ENCODE measurements at regions not wholly inside any gene's neighbourhood (a gene's known extent, or its start where the extent isn't known, plus 50 kb on each side); places are given as distances from the start of the nearest gene placed in this dataset.

GRCh38 chrX:80216086-80216485 lies 201.5 kb downstream of the TBX22 start (continued):
- TF ChIP-seq ZBTB17 (tag by site-specific recombination; IDR thresholded peaks at IDR 0.05) (no peak), BCL11A (tag by site-specific recombination; IDR thresholded peaks at IDR 0.05; ENCODE audit: low read depth) (no peak), IKZF3 (tag by site-specific recombination; IDR thresholded peaks at IDR 0.05) (no peak), ZNF354C (tag by site-specific recombination; IDR thresholded peaks at IDR 0.05; ENCODE audit: borderline replicate concordance, low read depth) (no peak), ZNF433 (tag by site-specific recombination; IDR thresholded peaks at IDR 0.05; ENCODE audit: low read depth) (no peak), ZNF660 (tag by site-specific recombination; IDR thresholded peaks at IDR 0.05) (no peak), ZNF658 (tag by site-specific recombination; IDR thresholded peaks at IDR 0.05) (no peak), ZNF561 (tag by site-specific recombination; IDR thresholded peaks at IDR 0.05; ENCODE audit: borderline replicate concordance) (no peak), ZNF596 (tag by site-specific recombination; IDR thresholded peaks at IDR 0.05) (no peak), KLF9 (tag by site-specific recombination; IDR thresholded peaks at IDR 0.05; ENCODE audit: low read depth) (no peak), ZNF133 (tag by site-specific recombination; IDR thresholded peaks at IDR 0.05) (no peak), GLI4 (tag by site-specific recombination; IDR thresholded peaks at IDR 0.05) (no peak)

GRCh38 chrX:80223982-80224579 lies 196.2 kb upstream of the TENT5D start:
- Histone ChIP-seq H3K27ac (ENCODE audit: extremely low read depth, low read depth, low read length) (no peak overlapping the region), H3K9me3 (ENCODE audit: control insufficient read depth, insufficient read depth, low read depth, low read length) (peaks cover 3% of the 10 kb centered on the region; the same call in 1 of the 2 replicates), H3K36me3 (ENCODE audit: control insufficient read depth in 2 of 2, insufficient read depth in 1 of 2, low read length in 2 of 2) (no peaks in the 10 kb centered on the region), H3K4me1 (ENCODE audit: control insufficient read depth, insufficient read depth, low read length) (no peaks in the 10 kb centered on the region), H3K4me3 (ENCODE audit: low read depth, low read length) (no peak overlapping the region)
- ChIA-PET CTCF (interaction anchor here (0.7 kb wide), 1 partner anchor 81 kb away, joined by 3 read pairs; no protein-coding TSS in a partner anchor), POLR2A (no interaction called here)
- TF ChIP-seq ZNF555 (tag by site-specific recombination; conservative IDR thresholded peaks at IDR 0.05) (no peak), ZNF529 (tag by site-specific recombination; IDR thresholded peaks at IDR 0.05; ENCODE audit: insufficient replicate concordance) (no peak), HOXA7 (CRISPR knock-in tag; IDR thresholded peaks at IDR 0.05; ENCODE audit: borderline replicate concordance) (no peak), ZNF311 (tag by site-specific recombination; IDR thresholded peaks at IDR 0.05; ENCODE audit: borderline replicate concordance) (no peak), IKZF3 (tag by site-specific recombination; IDR thresholded peaks at IDR 0.05) (no peak), ZNF138 (tag by site-specific recombination; IDR thresholded peaks at IDR 0.05; ENCODE audit: borderline replicate concordance) (no peak), ZNF394 (tag by site-specific recombination; IDR thresholded peaks at IDR 0.05; ENCODE audit: borderline replicate concordance) (no peak), TRIM28 (IDR thresholded peaks at IDR 0.05; ENCODE audit: borderline replicate concordance, low read length) (no peak), ZNF24 (tag by site-specific recombination; IDR thresholded peaks at IDR 0.05) (no peak), ZNF677 (tag by site-specific recombination; IDR thresholded peaks at IDR 0.05) (no peak), ZSCAN23 (tag by site-specific recombination; IDR thresholded peaks at IDR 0.05) (no peak)

GRCh38 chrX:80229626-80230025 lies 190.6 kb upstream of the TENT5D start:
- POLR2A ChIA-PET, result no interaction called here
- H3K4me3 ChIP-seq (ENCODE audit: low read depth, low read length), result no peak overlapping the region
- TF ChIP-seq SP3 (tag by site-specific recombination; IDR thresholded peaks at IDR 0.05), result no peak
- no peaks in the 10 kb centered on the region for H3K4me1 ChIP-seq (ENCODE audit: control insufficient read depth, insufficient read depth, low read length)
- H3K9me3 ChIP-seq (ENCODE audit: control insufficient read depth, insufficient read depth, low read depth, low read length), result peaks cover 3% of the 10 kb centered on the region; the same call in 1 of the 2 replicates
- no peaks in the 10 kb centered on the region for H3K36me3 ChIP-seq (ENCODE audit: control insufficient read depth in 2 of 2, insufficient read depth in 1 of 2, low read length in 2 of 2)
- CTCF ChIA-PET, result no interaction called here
- H3K27ac ChIP-seq (ENCODE audit: extremely low read depth, low read depth, low read length), result no peak overlapping the region

- ChIA-PET CTCF (interaction anchor here (0.7 to 0.8 kb wide), 2 partner anchors 178 to 243 kb away, joined by 3 read pairs; no protein-coding TSS in a partner anchor), POLR2A (no interaction called here)
- H3K4me1 ChIP-seq (ENCODE audit: control insufficient read depth, insufficient read depth, low read length), result no peaks in the 10 kb centered on the region
- H3K36me3 ChIP-seq (ENCODE audit: control insufficient read depth in 2 of 2, insufficient read depth in 1 of 2, low read length in 2 of 2), result no peaks in the 10 kb centered on the region
- no peak overlapping the region for H3K4me3 ChIP-seq (ENCODE audit: low read depth, low read length)
- H3K27ac ChIP-seq (ENCODE audit: extremely low read depth, low read depth, low read length), result no peak overlapping the region
- no peaks in the 10 kb centered on the region; the same call in 1 of the 2 replicates for H3K9me3 ChIP-seq (ENCODE audit: control insufficient read depth, insufficient read depth, low read depth, low read length)
- TF ChIP-seq ZNF335 (tag by site-specific recombination; conservative IDR thresholded peaks at IDR 0.05) (no peak), TRIM28 (IDR thresholded peaks at IDR 0.05; ENCODE audit: borderline replicate concordance, low read length) (no peak), ZNF169 (tag by site-specific recombination; IDR thresholded peaks at IDR 0.05) (no peak), ZNF518A (tag by site-specific recombination; conservative IDR thresholded peaks at IDR 0.05; ENCODE audit: low read depth) (no peak), ZNF391 (tag by site-specific recombination; IDR thresholded peaks at IDR 0.05; ENCODE audit: borderline replicate concordance, low read depth) (no peak), REPIN1 (tag by site-specific recombination; IDR thresholded peaks at IDR 0.05; ENCODE audit: low read depth) (no peak)
These were observed 183.2 kb upstream of the TENT5D start for GRCh38 chrX:80237072-80237471.

All from HEK293 (cell line).